Ascending aorta (tissue), 2 donors: ENCODE measurements at regions not wholly inside any gene's neighbourhood (a gene's known extent, or its start where the extent isn't known, plus 50 kb on each side); places are given as distances from the start of the nearest gene placed in this dataset.

Source experiments
- DNase-seq, 2 donors: peaks; one replicate each; pipeline ENCODE4 v3.0.0-alpha.2; 2019; ENCODE audit warnings: low spot score in 2 of 2
- H3K27ac ChIP-seq, 2 donors: fragments of 200-600 bp; sonication (generic); one replicate each; pipeline ENCODE4 v1.5.1; 2016 to 2017; ENCODE audit warnings: mild to moderate bottlenecking in 1 of 2
- H3K27me3 ChIP-seq: fragments of 200-600 bp; sonication (generic); one replicate; pipeline ENCODE4 v1.5.1; 2017
- H3K36me3 ChIP-seq, 2 donors: fragments of 200-600 bp; sonication (generic); one replicate each; pipeline ENCODE4 v1.5.1; 2016
- H3K4me1 ChIP-seq, 2 donors: fragments of 200-600 bp; sonication (generic); one replicate each; pipeline ENCODE4 v1.5.1; 2016 to 2017; ENCODE audit warnings: mild to moderate bottlenecking in 1 of 2
- H3K4me3 ChIP-seq, 2 donors: fragments of 200-600 bp; sonication (generic); one replicate each; pipeline ENCODE4 v1.5.1; 2016 to 2017; ENCODE audit warnings: mild to moderate bottlenecking in 1 of 2
- H3K9me3 ChIP-seq, 2 donors: fragments of 200-600 bp; sonication (generic); one replicate each; pipeline ENCODE4 v1.5.1; 2016
- intact Hi-C: fragments of 100-400 bp; cut with DNase I; formaldehyde crosslinking; loops from one replicate; pipeline ENCODE4 v1.15.1; 2023
- TF ChIP-seq, protein P1 (sequence below), 3 experiments: fragments of 200-600 bp in 2 of 3; fragments of 450-650 bp in 1 of 3; sonication (generic) in 2 of 3; IDR thresholded peaks; one replicate each; pipeline ENCODE4 v1.5.1; 2016 to 2019; ENCODE audit warnings: antibody characterized with exemption in 3 of 3, mild to moderate bottlenecking in 1 of 3, moderate library complexity in 1 of 3

DNA sequence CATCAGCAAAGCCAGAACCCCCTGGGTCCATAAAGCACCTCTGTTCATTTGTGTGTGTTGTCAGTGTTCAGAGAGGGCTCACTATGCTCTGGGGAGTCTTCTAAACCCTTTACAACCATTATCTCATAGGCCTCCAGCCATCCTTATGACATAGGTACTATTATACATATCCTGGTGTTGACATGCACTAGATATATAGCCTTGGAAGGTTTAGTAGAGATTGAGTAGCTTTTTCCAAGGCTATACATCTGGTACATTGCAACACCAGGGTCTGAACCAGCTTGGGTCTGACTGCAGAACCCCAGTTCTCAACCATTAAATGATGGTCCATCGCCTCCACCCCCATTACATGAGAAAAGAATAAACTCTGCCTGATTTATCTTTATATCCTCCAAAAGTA lies 253.6 kb upstream of the MKLN1 start:
- intact Hi-C loops: loop anchor here (5.0 to 10.0 kb wide), 2 partner anchors 33 to 351 kb away; no protein-coding TSS in a partner anchor
- Histone ChIP-seq H3K36me3 (peaks cover 0 to 6% of the 10 kb centered on the region in 2 donors), H3K4me3 (no peak overlapping the region), H3K9me3 (no peaks in the 10 kb centered on the region), H3K4me1 (peaks cover 9 to 40% of the 10 kb centered on the region in 2 donors), H3K27ac (no peak overlapping the region), H3K27me3 (no peaks in the 10 kb centered on the region)
- DNase-seq: no peak
- TF ChIP-seq, protein P1, sequence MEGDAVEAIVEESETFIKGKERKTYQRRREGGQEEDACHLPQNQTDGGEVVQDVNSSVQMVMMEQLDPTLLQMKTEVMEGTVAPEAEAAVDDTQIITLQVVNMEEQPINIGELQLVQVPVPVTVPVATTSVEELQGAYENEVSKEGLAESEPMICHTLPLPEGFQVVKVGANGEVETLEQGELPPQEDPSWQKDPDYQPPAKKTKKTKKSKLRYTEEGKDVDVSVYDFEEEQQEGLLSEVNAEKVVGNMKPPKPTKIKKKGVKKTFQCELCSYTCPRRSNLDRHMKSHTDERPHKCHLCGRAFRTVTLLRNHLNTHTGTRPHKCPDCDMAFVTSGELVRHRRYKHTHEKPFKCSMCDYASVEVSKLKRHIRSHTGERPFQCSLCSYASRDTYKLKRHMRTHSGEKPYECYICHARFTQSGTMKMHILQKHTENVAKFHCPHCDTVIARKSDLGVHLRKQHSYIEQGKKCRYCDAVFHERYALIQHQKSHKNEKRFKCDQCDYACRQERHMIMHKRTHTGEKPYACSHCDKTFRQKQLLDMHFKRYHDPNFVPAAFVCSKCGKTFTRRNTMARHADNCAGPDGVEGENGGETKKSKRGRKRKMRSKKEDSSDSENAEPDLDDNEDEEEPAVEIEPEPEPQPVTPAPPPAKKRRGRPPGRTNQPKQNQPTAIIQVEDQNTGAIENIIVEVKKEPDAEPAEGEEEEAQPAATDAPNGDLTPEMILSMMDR (IDR thresholded peaks at IDR 0.05): no peak

DNA sequence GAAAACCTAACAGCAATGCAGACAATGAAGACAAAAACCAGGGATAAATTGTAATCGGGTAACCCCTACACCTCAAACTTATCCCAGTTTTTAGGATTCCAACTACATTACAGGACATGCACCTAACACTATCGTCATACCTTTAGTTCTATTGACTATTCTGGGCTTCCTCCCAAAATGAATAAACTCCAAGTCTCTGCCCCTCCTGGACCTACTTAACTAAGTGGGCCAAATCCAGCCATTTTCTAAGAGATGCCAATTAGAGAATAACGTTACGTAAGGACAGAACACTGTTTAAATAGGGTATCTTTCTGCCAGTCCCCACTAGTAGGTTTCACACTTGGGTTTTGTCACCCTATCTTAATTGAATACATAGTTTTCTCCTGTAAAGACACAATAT lies 253.1 kb upstream of the MKLN1 start:
- peak overlapping the region in 1 of 2 donors; percentile 8 for H3K27ac ChIP-seq
- DNase-seq: no peak
- H3K36me3 ChIP-seq: peaks cover 0 to 9% of the 10 kb centered on the region in 2 donors

DNA sequence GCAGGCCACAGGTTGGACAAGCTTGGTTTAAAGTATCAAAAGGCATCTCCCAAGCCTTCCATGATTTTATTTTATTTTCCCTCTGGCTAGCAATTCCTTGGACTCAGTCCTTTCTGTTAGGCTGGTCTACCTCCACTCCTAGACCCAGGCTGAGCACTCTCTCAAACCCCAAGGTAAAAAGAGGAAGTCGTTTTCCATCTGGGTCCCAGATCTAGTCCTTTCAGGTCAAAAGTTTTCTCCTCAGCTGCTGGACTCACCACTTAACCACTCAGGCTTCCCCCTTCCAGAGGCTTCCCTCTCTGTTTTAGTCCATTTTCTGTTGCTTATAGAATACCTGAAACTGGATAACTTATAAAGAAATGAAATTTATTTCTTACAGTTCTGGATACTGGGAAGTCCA lies 252.3 kb upstream of the MKLN1 start:
- TF ChIP-seq, protein P1 (IDR thresholded peaks at IDR 0.05): no peak
- Histone ChIP-seq H3K27ac (peak overlapping the region in 1 of 2 donors; percentile 42), H3K4me1 (peaks cover 9 to 37% of the 10 kb centered on the region in 2 donors), H3K36me3 (peaks cover 0 to 18% of the 10 kb centered on the region in 2 donors), H3K4me3 (no peak overlapping the region), H3K9me3 (no peaks in the 10 kb centered on the region), H3K27me3 (no peaks in the 10 kb centered on the region)
- DNase-seq: no peak
- intact Hi-C loops: loop anchor here (10.0 kb wide), 1 partner anchor 349 kb away; no protein-coding TSS in a partner anchor

More for the DNA sequence above, 253.1 kb upstream of the MKLN1 start:
- H3K4me1 ChIP-seq: peaks cover 9 to 38% of the 10 kb centered on the region in 2 donors
- TF ChIP-seq, protein P1 (IDR thresholded peaks at IDR 0.05): no peak
- H3K4me3 ChIP-seq: no peak overlapping the region
- intact Hi-C loops: loop anchor here (5.0 to 10.0 kb wide), 2 partner anchors 33 to 350 kb away; no protein-coding TSS in a partner anchor
- H3K27me3 ChIP-seq: no peaks in the 10 kb centered on the region
- no peaks in the 10 kb centered on the region for H3K9me3 ChIP-seq

DNA sequence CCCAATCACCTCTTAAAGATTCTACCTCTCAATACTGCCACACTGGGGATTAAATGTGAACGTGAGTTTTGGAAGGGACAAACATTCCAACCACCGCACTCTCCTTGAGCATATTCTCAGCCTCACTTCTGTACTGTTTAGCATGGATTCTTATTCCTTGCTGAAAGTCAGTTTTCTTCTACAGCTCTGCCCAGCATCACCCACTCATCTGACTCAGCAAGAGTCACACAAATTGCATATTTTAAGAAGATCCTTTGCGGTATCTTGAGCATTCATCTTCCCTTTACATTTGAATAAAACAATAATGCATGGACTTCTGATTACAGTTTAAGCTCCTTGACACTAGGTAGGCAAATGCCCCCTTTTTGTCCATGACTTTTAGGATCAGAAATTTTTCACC lies 251.6 kb upstream of the MKLN1 start:
- Histone ChIP-seq H3K36me3 (peaks cover 0 to 19% of the 10 kb centered on the region in 2 donors), H3K27me3 (no peaks in the 10 kb centered on the region), H3K4me1 (peaks cover 9 to 39% of the 10 kb centered on the region in 2 donors), H3K9me3 (no peaks in the 10 kb centered on the region), H3K4me3 (no peak overlapping the region), H3K27ac (peak overlapping the region in 1 of 2 donors; percentile 42)
- TF ChIP-seq, protein P1 (IDR thresholded peaks at IDR 0.05): no peak
- intact Hi-C loops: loop anchor here (10.0 kb wide), 1 partner anchor 349 kb away; no protein-coding TSS in a partner anchor
- no peak for DNase-seq

DNA sequence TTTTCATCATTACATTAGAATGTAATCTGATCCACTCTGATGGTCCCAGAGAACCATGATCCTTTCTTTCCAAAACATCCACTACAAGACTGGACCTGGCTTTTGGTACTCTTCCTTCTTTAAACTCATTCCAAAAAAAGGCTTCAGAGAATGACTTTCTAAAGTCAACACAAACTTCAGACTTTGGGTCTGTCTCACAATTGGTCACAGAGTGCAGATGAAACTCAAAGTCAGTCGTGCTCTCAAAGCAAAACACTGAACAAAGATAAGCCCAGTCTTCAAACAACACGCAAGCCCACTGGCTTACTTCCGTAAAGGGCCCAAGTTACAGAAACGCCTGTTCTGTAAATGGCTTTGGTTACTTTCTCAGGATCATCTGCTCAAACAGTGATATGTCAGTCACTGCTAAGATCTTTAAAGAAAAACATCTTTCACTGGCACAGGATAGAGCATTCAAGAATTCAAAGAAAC lies 250.9 kb upstream of the MKLN1 start:
- TF ChIP-seq, protein P1 (IDR thresholded peaks at IDR 0.05): no peak
- DNase-seq: no peak
- Histone ChIP-seq H3K4me1 (peaks cover 9 to 40% of the 10 kb centered on the region in 2 donors), H3K4me3 (no peak overlapping the region), H3K36me3 (peaks cover 0 to 19% of the 10 kb centered on the region in 2 donors), H3K27ac (peak overlapping the region; percentile 26 to 33), H3K9me3 (no peaks in the 10 kb centered on the region), H3K27me3 (no peaks in the 10 kb centered on the region)
- intact Hi-C loops: loop anchor here (10.0 kb wide), 1 partner anchor 348 kb away; no protein-coding TSS in a partner anchor
